ENCODE measurements at regions not wholly inside any gene's neighbourhood (a gene's known extent, or its start where the extent isn't known, plus 50 kb on each side); places are given as distances from the start of the nearest gene placed in this dataset.

DNA sequence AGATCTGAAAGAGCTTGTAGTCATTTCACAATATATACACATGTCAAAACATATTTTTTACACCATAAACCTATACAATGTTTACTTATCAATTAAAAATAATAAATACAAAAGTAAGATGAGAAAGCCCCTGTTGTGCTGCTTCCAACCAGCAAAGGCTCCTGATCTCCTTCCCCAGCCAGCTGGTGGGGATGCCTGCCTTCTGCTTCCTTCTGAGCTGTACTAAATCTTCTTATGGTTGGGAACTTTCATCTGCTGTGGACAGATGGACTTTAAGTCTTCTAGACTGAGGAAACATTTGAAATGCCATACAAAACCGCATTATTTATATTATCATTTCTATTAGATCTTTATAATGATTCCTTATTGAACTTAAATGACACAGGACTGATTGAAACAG lies 745.3 kb upstream of the CHD1 start:
- no peak overlapping the region for H2BK12ac ChIP-seq (ENCODE audit: low read depth, low read length)
- no peak overlapping the region for H2BK5ac ChIP-seq (ENCODE audit: low read depth, low read length)
- no peak overlapping the region for H3K23ac ChIP-seq (ENCODE audit: insufficient read length)
- POLR2A ChIA-PET (ENCODE audit: partially characterized antibody), result no interaction called here
- no peak overlapping the region for H3K9ac ChIP-seq (replicated peaks in 1 of 4; ENCODE audit: extremely low read depth in 1 of 4, low read depth in 3 of 4, low read length in 3 of 4)
- no peak overlapping the region for H3K18ac ChIP-seq (ENCODE audit: extremely low read depth, low read length)
- no peak overlapping the region for H4K5ac ChIP-seq (ENCODE audit: insufficient read length, low read depth, low read length)
- DNase-seq (ENCODE audit: low read depth in 1 of 2, low spot score in 2 of 2) (no peak), FAIRE-seq (no peak)
- no peaks in the 10 kb centered on the region for H3K79me2 ChIP-seq (ENCODE audit: control insufficient read depth in 1 of 2, insufficient read depth in 2 of 2, low read length in 2 of 2)
- no peak overlapping the region for H4K8ac ChIP-seq (ENCODE audit: extremely low read depth, insufficient read depth, low read length)
- no peaks in the 10 kb centered on the region for H4K20me1 ChIP-seq (replicated peaks in 1 of 2; ENCODE audit: control insufficient read depth in 1 of 2, insufficient read depth in 2 of 2, low read length in 2 of 2)
- H4K91ac ChIP-seq (replicated peaks; ENCODE audit: insufficient read length, low read length), result no peak overlapping the region
- no peak overlapping the region for H3K14ac ChIP-seq (ENCODE audit: insufficient read length)
- H3K9me3 ChIP-seq (ENCODE audit: insufficient read depth in 2 of 2, low read depth in 1 of 2, low read length in 1 of 2), result no peaks in the 10 kb centered on the region
- CTCF ChIA-PET (ENCODE audit: partially characterized antibody), result no interaction called here
- WGBS, 2 experiments (ENCODE audit: extremely low coverage in 1 of 2, insufficient coverage in 1 of 2, insufficient read length in 1 of 2, insufficient replicate concordance in 2 of 2, low coverage in 1 of 2, low lambda C conversion rate in 2 of 2, missing lambda C conversion rate in 1 of 2), result 95% methylated on average over 1 of the region's 1 CpG; no CpG with 5 or more reads in 1 of the 2 experiments
- H3K4me2 ChIP-seq (ENCODE audit: insufficient read depth in 1 of 2, low read depth in 2 of 2, low read length in 2 of 2), result no peak overlapping the region
- no peaks in the 10 kb centered on the region for H3K23me2 ChIP-seq (ENCODE audit: low read depth, low read length)
- H2BK20ac ChIP-seq (ENCODE audit: low read length), result no peak overlapping the region
- peaks cover 0 to 4% (median 2%) of the 10 kb centered on the region in 4 experiments; a peak in 2 of 7 replicates for H3K4me1 ChIP-seq (replicated peaks in 1 of 4; ENCODE audit: control insufficient read depth in 3 of 4, insufficient read depth in 4 of 4, low read length in 3 of 4)
- no peaks in the 10 kb centered on the region for H3K36me3 ChIP-seq (ENCODE audit: control insufficient read depth in 2 of 4, insufficient read depth in 4 of 4, low read length in 3 of 4)
- H3K4ac ChIP-seq (replicated peaks; ENCODE audit: insufficient read length, low read depth, low read length), result no peak overlapping the region
- H3K56ac ChIP-seq (replicated peaks; ENCODE audit: insufficient read length, low read depth, low read length), result no peak overlapping the region
- H3K79me1 ChIP-seq (ENCODE audit: low read depth, low read length), result no peaks in the 10 kb centered on the region
- H2BK120ac ChIP-seq (replicated peaks; ENCODE audit: low read depth, low read length), result no peak overlapping the region
- H3K27me3 ChIP-seq (replicated peaks in 1 of 4; ENCODE audit: control insufficient read depth in 3 of 4, extremely low read depth in 1 of 4, insufficient read depth in 3 of 4, low read length in 3 of 4), result no peaks in the 10 kb centered on the region
- H2AK5ac ChIP-seq (ENCODE audit: low read depth, low read length), result no peak overlapping the region
- no peak for TF ChIP-seq RAD21 (IDR thresholded peaks at IDR 0.05 in 1 of 2, conservative IDR thresholded peaks at IDR 0.05 in 1 of 2; ENCODE audit: low read depth in 2 of 2, low read length in 2 of 2)
- no peak for TF ChIP-seq SIN3A (conservative IDR thresholded peaks at IDR 0.05 in 1 of 2, IDR thresholded peaks at IDR 0.05 in 1 of 2; ENCODE audit: low read depth in 1 of 2, low read length in 2 of 2)
- no peak for TF ChIP-seq TAF7 (optimal IDR thresholded peaks at IDR 0.05; ENCODE audit: borderline replicate concordance, low read depth, low read length)
- no peak for TF ChIP-seq CREB1 (IDR thresholded peaks at IDR 0.05)
- TF ChIP-seq RXRA (IDR thresholded peaks at IDR 0.05; ENCODE audit: insufficient read depth, low read depth, low read length), result no peak
- no peak overlapping the region for H2BK15ac ChIP-seq (ENCODE audit: low read length)
- no peak overlapping the region for H3K4me3 ChIP-seq (ENCODE audit: extremely low read depth in 1 of 4, insufficient read depth in 2 of 4, low read depth in 3 of 4, low read length in 4 of 4)
- no peak overlapping the region for H2AFZ ChIP-seq (ENCODE audit: low read length)
- H3K27ac ChIP-seq (ENCODE audit: low read depth, low read length), result no peak overlapping the region

Measured in H1 (cell line).